HG03565 (cell line): ENCODE measurements at regions not wholly inside any gene's neighbourhood (a gene's known extent, or its start where the extent isn't known, plus 50 kb on each side); places are given as distances from the start of the nearest gene placed in this dataset.

Source experiments
- ATAC-seq: cut with Tn5 transposase; IDR thresholded peaks from one replicate; pipeline ENCODE4 v1.9.1; 2021; ENCODE audit warnings: mild to moderate bottlenecking, moderate library complexity; ENCODE audit not compliant: unreplicated experiment

DNA sequence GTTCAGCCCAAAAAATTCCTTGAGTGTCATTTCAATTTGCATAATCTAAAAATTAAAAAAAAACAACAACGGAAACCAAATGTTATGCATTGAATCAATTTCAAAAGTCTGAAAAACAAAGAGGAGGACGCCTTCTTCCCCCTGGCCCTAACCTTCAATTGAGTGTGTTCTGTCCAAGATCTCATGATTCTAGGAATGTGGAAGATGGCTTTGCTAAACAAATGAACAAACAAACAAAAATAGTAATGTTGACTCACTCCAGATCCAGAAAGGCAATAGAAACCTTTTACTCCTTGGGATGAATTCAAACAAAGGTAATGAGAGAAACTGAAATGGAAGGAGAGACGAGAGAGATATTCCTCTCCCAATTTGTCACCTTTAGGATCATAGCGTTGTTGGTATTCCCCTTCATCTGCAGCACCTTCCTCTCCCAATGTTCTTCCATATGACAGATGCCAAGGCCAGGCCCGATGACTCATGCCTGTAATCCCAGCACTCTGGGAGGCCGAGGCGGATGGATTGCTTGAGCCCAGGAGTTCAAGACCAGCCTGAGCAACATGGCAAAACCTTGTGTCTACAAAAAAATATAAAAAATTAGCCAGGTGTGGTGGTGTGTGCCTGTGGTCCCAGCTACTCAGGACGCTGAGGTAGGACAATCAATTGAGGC lies 109.2 kb upstream of the ADGRF1 start:
- no peak for ATAC-seq

DNA sequence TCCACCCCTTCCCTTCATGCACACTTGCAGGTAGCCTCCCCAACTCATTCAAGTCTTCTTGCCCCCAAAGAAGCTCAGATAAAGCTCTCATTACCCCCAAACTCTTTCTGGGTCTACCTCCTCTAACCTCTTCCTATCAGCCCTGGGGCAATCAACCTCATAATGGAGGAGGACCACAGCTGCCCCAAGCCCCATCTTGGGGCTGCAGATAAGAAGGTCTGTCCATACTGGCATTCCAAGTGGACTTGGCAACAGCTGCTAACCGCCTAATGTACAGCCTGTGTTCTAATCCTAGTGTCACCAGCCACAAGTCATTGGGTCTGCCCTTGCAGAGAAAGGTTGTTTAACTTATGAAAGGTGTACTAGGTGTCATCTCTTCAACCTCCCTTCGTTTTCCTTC lies 107.4 kb upstream of the ADGRF1 start:
- ATAC-seq: no peak

DNA sequence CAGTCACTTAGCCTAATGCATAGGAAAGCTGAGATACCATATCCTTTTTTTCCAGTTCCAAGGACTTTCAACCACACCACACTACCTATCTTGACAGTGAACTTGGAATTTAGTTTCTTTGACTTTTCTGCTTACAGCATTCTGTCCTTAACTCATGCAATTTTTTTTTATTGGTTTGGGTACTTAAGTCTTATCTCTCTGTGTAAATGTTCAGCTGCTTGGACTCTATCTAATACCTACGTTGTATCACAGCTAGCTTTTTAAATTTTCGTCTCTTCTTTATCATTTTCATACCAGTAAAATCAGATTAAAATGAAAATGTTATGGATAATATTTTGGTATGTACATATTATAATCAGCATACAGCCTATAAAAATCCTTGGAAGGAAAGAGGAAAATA lies 106.9 kb upstream of the ADGRF1 start:
- ATAC-seq: no peak

DNA sequence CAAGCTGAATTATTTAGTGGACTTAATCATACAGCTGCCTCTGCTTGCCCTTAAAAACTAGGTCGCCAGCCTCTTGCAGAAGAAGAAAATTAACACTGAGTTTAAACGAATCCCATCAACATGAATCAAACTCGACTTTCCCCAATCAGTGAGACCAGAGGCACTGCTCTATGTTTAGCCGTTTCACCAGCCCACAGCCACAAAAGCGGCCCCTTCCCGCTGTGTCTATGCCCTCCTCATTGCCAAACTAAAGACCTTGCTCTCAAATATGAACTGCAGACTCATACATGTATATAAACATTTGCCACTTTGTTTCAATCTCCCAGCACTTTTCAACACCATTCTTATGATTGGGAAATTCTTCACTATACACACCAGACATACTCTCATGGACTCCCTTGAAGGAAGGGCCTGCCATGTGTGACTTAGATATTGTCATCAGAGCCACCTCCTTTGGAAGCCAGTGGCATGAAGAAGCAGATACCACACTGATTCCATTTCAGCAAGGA lies 105.8 kb upstream of the ADGRF1 start:
- ATAC-seq: no peak

DNA sequence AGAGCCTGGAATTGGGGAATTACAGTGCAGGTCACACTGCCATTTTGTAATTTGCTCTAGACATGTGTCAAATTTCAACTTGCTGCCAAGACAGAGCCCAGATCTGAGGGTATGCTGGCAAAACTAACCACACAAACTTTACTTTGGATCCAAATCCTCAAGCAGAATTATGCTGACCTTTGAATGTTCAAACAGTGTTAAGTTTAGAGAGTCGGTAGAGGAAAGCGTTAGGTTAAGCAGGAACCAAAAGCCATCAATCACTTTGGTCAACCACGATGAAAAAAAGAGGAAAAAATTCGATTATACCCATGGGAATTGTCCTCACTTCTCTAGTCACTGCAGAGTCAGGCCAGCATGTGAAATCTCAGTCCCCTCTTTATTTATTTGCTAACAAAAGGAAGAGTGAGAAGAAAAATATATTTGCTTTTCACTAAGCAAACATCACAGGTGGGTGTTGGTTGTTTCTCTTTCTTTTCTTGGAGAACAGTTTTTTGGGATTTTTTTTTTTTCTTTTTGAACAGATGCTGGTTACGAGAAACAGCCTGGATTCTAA lies 105.1 kb upstream of the ADGRF1 start:
- no peak for ATAC-seq

DNA sequence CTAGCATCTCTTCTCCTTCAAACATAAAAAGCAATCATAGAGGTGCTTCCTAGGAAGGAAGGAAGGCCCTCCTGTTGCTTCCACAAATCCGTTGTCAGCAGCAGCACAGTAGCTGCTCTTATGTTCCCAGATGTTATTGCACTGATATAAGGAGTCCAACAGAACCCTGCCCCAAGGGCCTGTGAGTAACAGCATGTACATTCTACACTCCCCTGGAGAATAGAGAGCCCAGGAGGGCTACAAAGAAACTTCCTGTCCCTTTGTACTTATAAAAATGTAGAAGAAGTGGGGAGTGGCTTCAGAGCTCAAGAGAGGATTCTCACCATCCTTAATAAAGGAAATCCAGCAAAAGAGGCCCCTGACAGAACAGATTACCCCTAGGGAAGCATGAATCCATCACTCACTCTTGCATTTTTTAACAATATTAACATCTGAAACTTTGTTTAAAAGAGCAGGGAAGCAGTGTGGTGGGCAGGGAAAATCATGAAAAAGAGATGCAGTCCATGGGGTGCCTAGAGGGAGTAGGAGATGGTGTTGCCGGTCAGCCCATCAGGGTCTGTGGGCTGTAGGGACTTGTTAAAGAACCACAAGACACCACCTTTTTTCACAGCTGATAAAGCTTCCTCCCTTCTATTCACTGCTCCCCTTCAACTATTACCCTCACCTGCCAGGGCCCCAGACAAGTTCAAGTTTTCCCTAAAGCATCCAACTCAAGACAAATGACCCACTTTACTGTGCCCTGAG lies 104.5 kb upstream of the ADGRF1 start:
- ATAC-seq: no peak

DNA sequence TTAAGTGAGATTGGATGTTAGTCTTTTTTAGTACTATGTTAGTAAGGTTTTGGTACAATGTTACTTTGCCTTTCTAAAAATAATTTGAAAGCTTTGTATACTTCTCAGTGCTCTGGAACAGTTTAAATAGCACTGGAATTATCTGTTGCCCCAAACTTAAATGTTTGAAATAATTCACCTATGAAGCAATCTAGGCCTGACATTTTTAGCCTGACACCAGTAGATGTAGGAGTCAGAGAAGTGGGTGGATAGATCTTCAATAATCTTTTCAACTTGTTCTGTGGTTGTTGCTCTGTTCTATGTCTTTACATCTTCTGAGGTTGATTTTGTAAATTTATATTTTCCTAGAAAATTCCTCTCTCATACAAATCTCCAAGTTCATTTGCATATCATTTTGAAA lies 103.1 kb upstream of the ADGRF1 start:
- no peak for ATAC-seq

DNA sequence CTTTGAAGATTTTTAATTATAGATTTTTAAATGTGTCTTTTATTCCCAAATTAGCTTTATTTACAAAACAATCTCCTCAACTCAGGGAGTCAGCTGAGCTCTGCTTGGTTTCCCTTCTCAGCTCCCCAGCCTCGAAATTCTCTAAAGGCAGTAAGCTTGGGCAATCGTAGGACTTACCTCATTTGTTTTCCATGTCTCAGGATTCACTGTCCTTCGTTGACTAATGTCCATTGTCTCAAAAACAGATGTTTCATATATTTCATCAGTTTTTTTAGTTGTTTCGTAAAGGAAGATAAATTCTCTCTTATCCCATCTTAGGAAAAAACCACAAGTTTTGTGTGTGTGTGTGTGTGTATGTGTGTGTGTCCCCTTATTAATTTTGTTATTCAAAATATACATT lies 102.2 kb upstream of the ADGRF1 start:
- ATAC-seq: no peak

DNA sequence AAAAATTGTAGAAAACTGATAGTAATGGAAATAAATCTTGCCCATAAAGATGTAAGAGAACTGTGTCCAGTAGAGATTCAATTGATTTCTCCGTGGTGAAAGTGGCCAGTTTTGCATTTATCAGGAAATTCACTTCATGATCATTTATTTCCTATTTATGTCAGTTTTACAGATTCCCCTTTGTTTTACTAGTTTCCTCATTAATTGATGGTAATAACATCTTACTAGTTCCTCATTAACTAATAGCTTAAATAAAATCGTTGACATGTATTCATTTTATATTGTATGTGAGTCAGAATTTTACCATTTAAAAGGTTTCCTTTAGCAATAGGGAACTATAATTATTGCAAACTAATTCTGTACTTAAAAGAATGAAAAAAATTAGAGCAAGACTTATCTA lies 99.8 kb upstream of the ADGRF1 start:
- ATAC-seq: no peak

DNA sequence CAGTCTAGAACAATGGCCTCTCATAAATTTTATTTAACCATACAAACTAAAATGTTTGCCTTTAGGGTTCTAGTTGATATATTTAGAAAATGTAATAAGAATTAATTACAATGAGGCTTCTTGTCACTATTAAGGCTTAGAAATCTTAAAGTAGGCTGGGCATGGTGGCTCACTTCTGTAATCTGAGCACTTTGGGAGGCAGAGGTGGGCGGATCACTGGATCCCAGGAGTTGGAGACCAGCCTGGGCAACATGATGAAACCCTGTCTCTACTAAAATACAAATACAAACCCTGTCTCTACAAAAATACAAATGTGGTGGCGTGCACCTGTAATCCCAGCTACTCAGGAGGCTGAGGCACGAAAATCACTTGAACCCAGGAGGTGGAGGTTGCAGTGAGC lies 99.0 kb upstream of the ADGRF1 start:
- ATAC-seq: no peak

DNA sequence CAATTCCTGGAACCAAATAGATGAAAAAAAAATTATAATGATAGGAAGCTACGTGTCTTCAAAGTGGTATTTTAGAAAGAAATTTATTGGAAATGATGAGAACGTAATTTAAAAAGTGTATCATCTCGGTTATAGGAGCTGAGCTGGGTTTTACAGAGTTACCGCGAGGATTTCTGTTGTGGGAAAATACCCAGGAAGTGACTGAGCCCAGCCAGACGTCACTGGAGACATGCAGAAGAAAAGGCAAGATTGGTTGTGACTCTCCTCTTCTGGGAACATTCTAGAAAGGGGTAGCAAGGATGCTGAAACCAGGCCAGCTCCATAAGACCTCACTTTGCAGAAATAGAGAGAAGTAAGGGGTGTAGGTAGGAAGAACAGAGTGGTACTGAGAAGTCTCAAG lies 95.9 kb upstream of the ADGRF1 start:
- ATAC-seq: no peak

DNA sequence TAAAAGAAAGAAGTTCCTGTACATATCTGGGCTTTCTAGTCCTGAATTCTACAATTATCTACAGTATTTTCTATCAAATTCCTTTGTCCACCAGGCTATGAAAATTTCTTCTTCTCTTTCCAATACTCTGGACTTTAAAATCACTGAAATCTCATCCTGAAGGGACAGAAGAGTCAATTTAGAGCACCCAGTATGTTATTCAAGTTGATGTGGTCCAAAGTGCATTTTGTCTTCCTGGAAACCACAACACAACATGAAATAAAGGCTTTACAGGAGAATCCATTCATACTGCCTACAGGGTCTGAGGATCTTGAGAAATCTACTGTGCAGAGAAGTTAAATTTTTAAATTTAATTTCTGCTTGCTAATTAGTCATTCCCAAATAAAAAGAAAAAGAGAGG lies 94.9 kb upstream of the ADGRF1 start:
- no peak for ATAC-seq

DNA sequence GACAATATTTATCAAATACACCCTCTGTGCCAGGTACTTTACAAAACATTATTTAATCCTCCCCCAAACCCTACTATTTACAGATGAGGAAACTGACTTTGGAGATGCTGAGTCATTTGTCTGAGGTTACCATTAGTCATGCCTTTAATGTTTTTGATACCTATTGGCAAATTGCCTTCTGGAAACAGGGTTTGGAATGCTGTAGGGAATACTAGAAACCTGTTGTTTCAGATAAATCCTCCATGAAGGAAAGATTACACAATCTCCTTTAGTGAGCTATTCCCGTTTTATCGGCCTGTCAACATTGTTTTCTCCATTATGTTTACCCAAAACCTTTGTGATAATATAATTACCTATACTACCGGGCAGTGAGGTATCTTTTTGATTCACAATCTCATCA lies 93.6 kb upstream of the ADGRF1 start:
- ATAC-seq: no peak

DNA sequence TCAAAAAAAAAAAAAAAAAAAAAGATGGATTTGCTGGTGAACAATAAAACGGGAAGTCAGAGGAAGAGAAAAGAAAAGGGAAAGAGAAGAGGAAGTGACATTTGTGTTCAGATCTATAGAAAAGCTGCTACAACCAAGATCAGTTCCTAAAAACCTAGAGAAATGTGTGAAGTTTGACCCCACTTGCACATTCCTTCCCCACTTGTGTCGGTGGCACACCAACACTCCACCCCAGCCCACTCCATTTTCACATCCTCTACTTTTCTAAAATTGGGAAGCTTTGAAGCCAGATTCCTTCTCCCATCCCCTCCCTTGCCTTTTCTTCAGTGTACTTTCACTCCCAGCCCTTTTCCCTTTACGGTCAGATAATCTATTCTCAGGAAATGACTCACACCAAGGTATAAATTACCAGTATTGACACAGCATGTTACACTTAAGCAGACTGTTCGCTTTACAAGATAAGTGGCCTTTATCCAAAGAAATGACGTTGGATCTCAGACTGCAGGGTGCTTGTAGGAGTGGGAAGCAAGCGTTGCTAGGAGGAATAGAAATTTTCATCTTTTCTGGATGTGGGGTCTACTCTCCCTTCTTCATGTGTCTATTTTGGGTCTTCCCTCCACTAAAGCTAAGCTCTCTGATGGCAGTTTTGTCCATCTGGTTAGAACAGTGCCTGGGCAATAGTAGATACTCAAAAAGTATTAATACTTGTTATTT lies 92.5 kb upstream of the ADGRF1 start:
- ATAC-seq: no peak

DNA sequence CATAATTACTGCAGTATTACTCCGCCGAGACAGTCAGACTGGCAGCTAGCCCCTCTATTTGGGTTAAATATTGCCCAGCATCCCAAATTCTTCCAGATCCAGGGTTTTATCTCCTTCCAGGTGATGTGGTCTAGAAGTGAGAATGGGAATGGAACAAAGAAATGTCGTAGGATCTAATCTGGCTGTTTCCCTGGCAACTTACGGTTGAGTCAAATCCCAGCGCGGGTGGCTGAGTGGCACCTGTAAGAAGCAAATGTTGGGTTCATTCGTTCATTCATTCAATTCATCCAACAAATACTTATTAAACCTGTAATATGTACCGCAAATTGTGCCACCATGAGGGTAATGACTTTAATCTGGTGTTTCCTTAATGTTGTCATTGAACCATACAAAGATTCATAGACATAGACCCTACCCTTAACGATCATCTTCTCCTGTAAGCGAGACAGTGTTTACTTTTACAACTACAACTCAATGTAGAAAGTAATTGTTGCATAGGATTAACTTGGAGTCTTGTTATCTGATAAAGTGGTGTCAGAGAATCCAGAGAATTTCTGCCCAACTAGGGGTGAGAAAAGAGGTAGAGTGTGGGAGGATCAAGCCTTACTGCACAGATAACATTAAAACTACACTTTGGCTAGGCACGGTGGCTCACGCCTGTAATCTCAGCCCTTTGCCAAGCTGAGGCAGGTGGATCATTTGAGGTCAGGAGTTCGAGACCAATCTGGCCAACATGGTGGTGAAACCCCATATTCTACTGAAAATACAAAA lies 91.3 kb upstream of the ADGRF1 start:
- ATAC-seq: no peak

DNA sequence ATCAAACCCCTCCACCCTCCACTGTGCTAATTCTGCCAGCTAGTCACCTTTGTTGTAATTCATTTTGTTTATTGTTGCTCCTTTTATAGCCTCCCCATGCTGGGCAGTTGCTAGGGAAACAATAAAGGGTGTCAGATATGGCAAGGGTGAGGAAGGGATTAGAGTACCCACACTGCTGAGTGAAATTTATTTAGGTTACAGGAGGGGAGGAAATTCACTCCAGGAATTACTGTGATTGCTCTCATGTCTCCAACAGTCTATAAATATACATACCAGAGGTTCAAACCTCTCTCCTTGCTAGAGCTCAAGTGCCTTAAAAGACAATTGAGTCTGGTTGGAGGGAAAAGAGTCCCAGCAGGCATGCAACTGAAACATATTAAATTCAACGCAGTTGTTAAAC lies 90.6 kb upstream of the ADGRF1 start:
- no peak for ATAC-seq

DNA sequence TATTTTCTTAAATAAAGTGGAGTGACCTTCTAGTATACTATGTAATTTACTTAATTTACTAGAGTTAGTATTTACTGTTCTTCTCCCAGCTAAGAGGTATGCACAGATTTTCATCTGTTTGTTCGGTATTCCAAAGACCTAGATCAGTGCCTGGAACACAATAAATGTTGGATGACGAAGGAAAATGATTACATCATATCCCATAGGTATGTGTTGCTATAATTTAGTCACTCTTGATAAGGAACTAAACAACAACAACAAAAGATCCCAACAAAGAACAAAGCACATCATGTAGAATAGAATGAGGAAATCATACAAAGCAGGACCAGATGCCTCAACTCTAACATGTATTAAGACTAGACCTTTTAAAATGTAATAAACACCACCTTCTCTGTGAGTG lies 89.6 kb upstream of the ADGRF1 start:
- ATAC-seq: no peak

DNA sequence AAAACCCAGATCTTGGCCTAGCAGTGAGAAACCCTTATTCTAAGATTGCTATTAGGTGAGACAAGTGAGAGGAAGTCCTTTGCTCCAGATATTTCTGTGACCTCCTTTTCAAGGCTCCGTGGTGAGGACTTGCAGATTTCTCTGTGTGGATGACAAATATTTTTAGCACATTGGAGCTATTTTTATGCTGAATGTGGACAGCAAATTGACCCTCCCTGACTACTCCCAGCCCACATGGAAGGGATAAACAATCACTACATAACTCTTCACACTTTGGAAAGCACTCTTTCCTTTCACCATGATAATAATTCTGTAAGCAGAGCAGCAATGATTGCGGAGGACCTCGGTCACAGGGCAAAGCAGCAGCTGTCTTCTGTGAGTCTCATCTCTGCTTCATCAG lies 88.0 kb upstream of the ADGRF1 start:
- no peak for ATAC-seq

DNA sequence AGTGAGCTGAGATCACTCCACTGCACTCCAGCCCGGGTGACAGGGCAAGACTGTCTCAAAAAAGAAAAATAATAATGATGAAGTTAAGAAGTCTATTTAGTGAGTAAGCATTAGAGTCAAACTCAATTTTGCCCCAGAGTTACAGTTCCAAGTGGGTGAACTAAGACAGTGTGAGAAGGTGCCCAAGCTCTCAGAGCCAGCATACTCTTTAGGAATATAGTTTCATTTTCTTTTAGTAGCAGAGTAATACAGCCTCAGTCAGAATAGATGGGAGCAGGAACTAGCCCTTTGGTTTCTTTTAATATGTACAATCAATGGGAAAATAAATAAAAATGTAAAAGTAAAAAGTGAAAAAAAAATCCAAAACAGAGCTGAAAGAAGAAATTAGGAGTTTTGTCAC lies 87.0 kb upstream of the ADGRF1 start:
- no peak for ATAC-seq

DNA sequence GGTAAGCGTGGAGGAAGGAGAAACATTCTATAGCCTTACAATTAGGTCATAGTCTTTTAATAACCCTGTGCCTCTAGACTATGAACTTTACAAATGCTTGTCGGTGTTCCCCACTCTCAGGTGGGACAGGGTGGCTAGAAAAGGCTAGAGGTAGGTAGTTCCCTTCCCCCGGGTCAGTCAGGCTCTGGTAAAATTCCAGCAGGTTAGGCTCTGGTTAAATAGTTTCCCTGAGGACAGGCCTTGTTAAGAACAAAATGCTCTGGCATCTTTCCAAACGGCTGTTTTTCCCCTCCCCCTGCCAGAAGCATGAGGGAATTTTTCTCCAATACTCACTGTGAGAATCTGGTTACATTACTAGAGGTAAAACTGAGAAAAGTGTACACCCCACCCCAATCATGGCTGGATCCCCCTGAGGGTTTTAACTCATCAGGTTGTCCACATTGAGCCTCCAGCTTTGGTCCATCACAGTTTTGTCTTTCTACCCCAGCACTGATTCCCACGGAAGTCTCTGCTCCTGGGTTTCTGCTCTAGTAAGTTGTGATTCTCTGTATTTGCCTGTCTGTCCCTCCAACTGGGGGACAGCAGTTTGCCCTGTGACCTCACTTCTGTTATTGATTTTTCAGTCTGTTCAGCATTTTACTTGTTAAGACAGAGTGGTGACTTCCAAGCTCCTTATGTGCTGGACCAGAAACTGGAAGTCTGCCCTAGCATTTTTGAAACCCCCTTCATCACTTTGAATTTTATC lies 84.7 kb upstream of the ADGRF1 start:
- no peak for ATAC-seq
